DOHH2 (cell line): ENCODE measurements at regions not wholly inside any gene's neighbourhood (a gene's known extent, or its start where the extent isn't known, plus 50 kb on each side); places are given as distances from the start of the nearest gene placed in this dataset.

ENCODE experiments used
- CTCF ChIP-seq: fragments of 200-600 bp; sonication (generic); IDR thresholded peaks from one replicate; pipeline ENCODE4 v1.5.1; 2014; ENCODE audit warnings: antibody characterized with exemption, mild to moderate bottlenecking, low read depth, low read length; ENCODE audit not compliant: poor library complexity, severe bottlenecking
- EZH2phosphoT487 ChIP-seq: fragments of 200-600 bp; sonication (generic); IDR thresholded peaks from 2 replicates; pipeline ENCODE4 v1.6.1; 2017; ENCODE audit warnings: borderline replicate concordance, mild to moderate bottlenecking, antibody characterized with exemption, low read length, moderate library complexity, mixed read lengths

GRCh38 chrX:97743014-97743413 is 859.3 kb downstream of the RPA4 start:
- no peak for TF ChIP-seq CTCF
- no peak for TF ChIP-seq EZH2phosphoT487
